ENCODE measurements at regions not wholly inside any gene's neighbourhood (a gene's known extent, or its start where the extent isn't known, plus 50 kb on each side); places are given as distances from the start of the nearest gene placed in this dataset.
"Not testable (repeated sequence)": the region's sequence is repeated elsewhere in the genome, so short reads cannot be mapped to it uniquely, and the experiment has no call there.

- peaks cover 16% of the 10 kb centered on the region for H3K27me3 Mint-ChIP-seq (ENCODE audit: insufficient read depth, low read depth, poor library complexity)
- not testable (repeated sequence) for H3K27me3 ChIP-seq (ENCODE audit: insufficient read depth); H3K27ac Mint-ChIP-seq; H3K4me3 ChIP-seq; H3K4me2 ChIP-seq; H3K9me2 ChIP-seq (ENCODE audit: insufficient read depth); H3K9me3 Mint-ChIP-seq; H3F3A ChIP-seq (replicated peaks; ENCODE audit: low read depth); H3K4me1 ChIP-seq (ENCODE audit: insufficient read depth); H2AFZ ChIP-seq; H3K36me3 ChIP-seq (ENCODE audit: insufficient read depth); H3K4me3 Mint-ChIP-seq; H4K20me1 ChIP-seq (replicated peaks; ENCODE audit: insufficient read depth); ATAC-seq; DNase-seq (ENCODE audit: low spot score); H3K27ac ChIP-seq (ENCODE audit: low read depth)
- peaks cover 28% of the 10 kb centered on the region; the same call in 1 of the 2 replicates for H3K79me2 ChIP-seq (replicated peaks; ENCODE audit: insufficient read depth)
- H3K4me1 Mint-ChIP-seq = peaks cover 21% of the 10 kb centered on the region
- peaks cover 96% of the 10 kb centered on the region for H3K36me3 Mint-ChIP-seq (ENCODE audit: low read depth)
Observed at GRCh38 chr9:97133966-97134365, 95.0 kb upstream of the CTSV start.

DNA sequence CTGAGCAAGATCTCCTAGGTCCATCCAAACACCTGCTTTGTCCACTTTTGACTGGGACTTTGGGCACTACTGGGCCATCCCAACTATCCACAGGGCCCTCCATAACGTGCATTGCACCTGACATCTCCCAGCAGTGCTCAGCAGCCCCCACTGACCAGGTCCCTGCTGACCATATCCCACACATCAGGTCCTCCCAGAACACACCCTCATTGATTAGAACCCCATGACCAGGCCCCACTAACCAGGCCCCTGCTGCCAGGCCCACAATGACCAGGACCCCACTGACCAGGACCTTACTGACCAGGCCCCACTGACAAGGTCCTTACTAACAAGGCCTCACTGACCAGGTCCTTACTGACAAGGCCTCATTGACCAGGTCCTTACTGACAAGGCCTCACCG, 93.9 kb upstream of the CTSV start:
- peaks cover 16% of the 10 kb centered on the region for H3K27me3 Mint-ChIP-seq (ENCODE audit: insufficient read depth, low read depth, poor library complexity)
- no peak overlapping the region for H3K4me3 ChIP-seq
- H3K36me3 ChIP-seq (ENCODE audit: insufficient read depth) = peaks cover 5% of the 10 kb centered on the region; the same call in 1 of the 2 replicates
- H2AFZ ChIP-seq = no peak overlapping the region
- peaks cover 8% of the 10 kb centered on the region; the same call in 2 of the 3 replicates for H3K9me3 Mint-ChIP-seq
- H3K4me1 Mint-ChIP-seq = peaks cover 15% of the 10 kb centered on the region
- no peak for DNase-seq (ENCODE audit: low spot score)
- H3K27me3 ChIP-seq (ENCODE audit: insufficient read depth) = no peaks in the 10 kb centered on the region
- 0 out of 2 replicates have a peak, but pooled peaks cover 2% of the 10 kb centered on the region for H4K20me1 ChIP-seq (replicated peaks; ENCODE audit: insufficient read depth)
- no peak overlapping the region for H3K4me2 ChIP-seq
- H3K9me2 ChIP-seq (ENCODE audit: insufficient read depth) = no peaks in the 10 kb centered on the region
- H3K36me3 Mint-ChIP-seq (ENCODE audit: low read depth) = peaks cover 96% of the 10 kb centered on the region
- H3K4me1 ChIP-seq (ENCODE audit: insufficient read depth) = no peaks in the 10 kb centered on the region
- ATAC-seq = no peak
- H3F3A ChIP-seq (replicated peaks; ENCODE audit: low read depth) = no peaks in the 10 kb centered on the region
- no peak overlapping the region for H3K27ac ChIP-seq (ENCODE audit: low read depth)
- H3K79me2 ChIP-seq (replicated peaks; ENCODE audit: insufficient read depth) = peaks cover 18% of the 10 kb centered on the region; the same call in 1 of the 2 replicates
- no peak overlapping the region for H3K27ac Mint-ChIP-seq
- no peak overlapping the region for H3K4me3 Mint-ChIP-seq
- TF ChIP-seq ZNF331 (CRISPR knock-in tag; IDR thresholded peaks at IDR 0.05; ENCODE audit: low read depth) (no peak), EZH2phosphoT487 (IDR thresholded peaks at IDR 0.05; ENCODE audit: unreplicated experiment) (no peak), CTCF (conservative IDR thresholded peaks at IDR 0.05; ENCODE audit: low read depth in 2 of 2) (no peak), CREB1 (CRISPR knock-in tag; IDR thresholded peaks at IDR 0.05; ENCODE audit: low read depth) (no peak), NANOG (IDR thresholded peaks at IDR 0.05; ENCODE audit: borderline replicate concordance) (no peak), JUNB (IDR thresholded peaks at IDR 0.05; ENCODE audit: unreplicated experiment) (no peak), REST (IDR thresholded peaks at IDR 0.05; ENCODE audit: unreplicated experiment) (no peak), ZNF114 (CRISPR knock-in tag; IDR thresholded peaks at IDR 0.05) (no peak), EZH2 (IDR thresholded peaks at IDR 0.05; ENCODE audit: low read depth, unreplicated experiment) (no peak), STAT1 (IDR thresholded peaks at IDR 0.05; ENCODE audit: unreplicated experiment) (no peak), POLR2AphosphoS5 (IDR thresholded peaks at IDR 0.05; ENCODE audit: low read depth) (no peak)
- TF ChIP-seq, protein P1, sequence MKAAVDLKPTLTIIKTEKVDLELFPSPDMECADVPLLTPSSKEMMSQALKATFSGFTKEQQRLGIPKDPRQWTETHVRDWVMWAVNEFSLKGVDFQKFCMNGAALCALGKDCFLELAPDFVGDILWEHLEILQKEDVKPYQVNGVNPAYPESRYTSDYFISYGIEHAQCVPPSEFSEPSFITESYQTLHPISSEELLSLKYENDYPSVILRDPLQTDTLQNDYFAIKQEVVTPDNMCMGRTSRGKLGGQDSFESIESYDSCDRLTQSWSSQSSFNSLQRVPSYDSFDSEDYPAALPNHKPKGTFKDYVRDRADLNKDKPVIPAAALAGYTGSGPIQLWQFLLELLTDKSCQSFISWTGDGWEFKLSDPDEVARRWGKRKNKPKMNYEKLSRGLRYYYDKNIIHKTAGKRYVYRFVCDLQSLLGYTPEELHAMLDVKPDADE (IDR thresholded peaks at IDR 0.05) = no peak
